ENCODE measurements at regions not wholly inside any gene's neighbourhood (a gene's known extent, or its start where the extent isn't known, plus 50 kb on each side); places are given as distances from the start of the nearest gene placed in this dataset.
"Not testable (repeated sequence)": the region's sequence is repeated elsewhere in the genome, so short reads cannot be mapped to it uniquely, and the experiment has no call there.

GRCh38 chr5:2008851-2009629 lies 126.3 kb upstream of the IRX4 start:
- ATAC-seq = no peak

GRCh38 chr5:2007878-2008501 lies 125.3 kb upstream of the IRX4 start:
- no peak for DNase-seq
- ATAC-seq = no peak

More at GRCh38 chr5:2008851-2009629, 126.3 kb upstream of the IRX4 start:
- no peak for DNase-seq

GRCh38 chr5:2007496-2007877 lies 124.8 kb upstream of the IRX4 start:
- ATAC-seq = no peak
- no peak for DNase-seq

- ATAC-seq (no peak), DNase-seq (no peak)
These were observed 124.2 kb upstream of the IRX4 start for GRCh38 chr5:2006971-2007291.

- ATAC-seq (no peak), DNase-seq (no peak)
These were observed 123.7 kb upstream of the IRX4 start for GRCh38 chr5:2006193-2006970.

GRCh38 chr5:2005101-2006041 lies 122.6 kb upstream of the IRX4 start:
- ATAC-seq (no peak), DNase-seq (no peak)

GRCh38 chr5:2003690-2004365 lies 121.1 kb upstream of the IRX4 start:
- DNase-seq (no peak), ATAC-seq (no peak)

GRCh38 chr5:2003206-2003605 lies 120.5 kb upstream of the IRX4 start:
- no peak for ATAC-seq
- no peak for DNase-seq

GRCh38 chr5:2001300-2001699 lies 118.6 kb upstream of the IRX4 start:
- DNase-seq (no peak), ATAC-seq (no peak)

- ATAC-seq (no peak), DNase-seq (no peak)
These were observed 117.9 kb upstream of the IRX4 start for GRCh38 chr5:2000591-2000990.

GRCh38 chr5:1999794-2000193 lies 117.1 kb upstream of the IRX4 start:
- ATAC-seq (no peak), DNase-seq (no peak)

GRCh38 chr5:1998716-1999317 lies 116.1 kb upstream of the IRX4 start:
- ATAC-seq = no peak
- no peak for DNase-seq

- ATAC-seq (no peak), DNase-seq (no peak)
These were observed 115.6 kb upstream of the IRX4 start for GRCh38 chr5:1998348-1998669.

- ATAC-seq = no peak
These were observed 115.1 kb upstream of the IRX4 start for GRCh38 chr5:1997640-1998347.

GRCh38 chr5:1995491-1995890 lies 112.8 kb upstream of the IRX4 start:
- DNase-seq (no peak), ATAC-seq (no peak)

More at GRCh38 chr5:1997640-1998347, 115.1 kb upstream of the IRX4 start:
- DNase-seq = no peak

GRCh38 chr5:1987471-1987870 lies 104.7 kb upstream of the IRX4 start:
- DNase-seq = no peak
- no peak for ATAC-seq

GRCh38 chr5:1985781-1986180 lies 103.1 kb upstream of the IRX4 start:
- no peak for DNase-seq
- ATAC-seq = no peak

- ATAC-seq (no peak), DNase-seq (no peak)
These were observed 101.4 kb upstream of the IRX4 start for GRCh38 chr5:1983919-1984695.

- DNase-seq (no peak), ATAC-seq (no peak)
These were observed 100.7 kb upstream of the IRX4 start for GRCh38 chr5:1983401-1983800.

- DNase-seq, ATAC-seq: not testable (repeated sequence)
These were observed 99.8 kb upstream of the IRX4 start for GRCh38 chr5:1982561-1982960.
